K562 (cell line): ENCODE measurements at regions not wholly inside any gene's neighbourhood (a gene's known extent, or its start where the extent isn't known, plus 50 kb on each side); places are given as distances from the start of the nearest gene placed in this dataset.

Experiments
- ARHGAP35 ChIP-seq: fragments of 450-650 bp; IDR thresholded peaks from 2 replicates; pipeline ENCODE4 v1.6.1; 2018; ENCODE audit not compliant: partially characterized antibody
- ATF7 ChIP-seq: fragments of 450-650 bp; IDR thresholded peaks from 2 replicates; pipeline ENCODE4 v1.7.1; 2014; ENCODE audit warnings: mild to moderate bottlenecking, moderate library complexity
- FIP1L1 ChIP-seq: fragments of 200-400 bp; formaldehyde crosslinking; IDR thresholded peaks from 2 replicates; pipeline ENCODE4 v1.6.1; 2018; ENCODE audit warnings: mild to moderate bottlenecking, low read depth, low read length; ENCODE audit not compliant: poor library complexity, severe bottlenecking
- FOXA3 ChIP-seq, 2 experiments: fragments of 450-650 bp in 1 of 2; sonication (generic) in 1 of 2; formaldehyde crosslinking; IDR thresholded peaks in 1 of 2; conservative IDR thresholded peaks in 1 of 2; 2 replicates each; pipeline versions ENCODE4 v1.4.0 to v1.8.0; 2020 to 2022; ENCODE audit warnings: mild to moderate bottlenecking in 2 of 2, missing genetic modification reagents in 1 of 2
- HMBOX1 ChIP-seq: sonication (generic); IDR thresholded peaks from 2 replicates; pipeline ENCODE4 v1.6.1; 2016
- MAFK ChIP-seq: IDR thresholded peaks from 2 replicates; pipeline ENCODE4 v1.6.1; 2011; ENCODE audit warnings: low read length, improper control_type of control experiment
- OTX1 ChIP-seq: fragments of 450-650 bp; formaldehyde crosslinking; IDR thresholded peaks from 2 replicates; pipeline ENCODE4 v1.4.0; 2022; ENCODE audit warnings: mild to moderate bottlenecking
- PTTG1 ChIP-seq: fragments of 450-650 bp; IDR thresholded peaks from 2 replicates; pipeline ENCODE4 v1.6.1; 2016; ENCODE audit warnings: low read depth, mild to moderate bottlenecking, missing genetic modification characterization, missing compliant biosample characterization
- SRSF9 ChIP-seq: fragments of 200-400 bp; formaldehyde crosslinking; IDR thresholded peaks from 2 replicates; pipeline ENCODE4 v1.6.1; 2017; ENCODE audit warnings: low read depth, low read length, borderline replicate concordance
- STAT5B ChIP-seq: fragments of 250-450 bp; sonication (Bioruptor Pico); IDR thresholded peaks from 2 replicates; pipeline ENCODE4 v1.8.0; 2021; ENCODE audit warnings: mild to moderate bottlenecking, inconsistent platforms
- ZNF354B ChIP-seq: fragments of 250-450 bp; sonication (Bioruptor Pico); IDR thresholded peaks from 2 replicates; pipeline ENCODE4 v1.4.0; 2020
- ZNF699 ChIP-seq: fragments of 250-450 bp; sonication (Bioruptor Pico); IDR thresholded peaks from 2 replicates; pipeline ENCODE4 v1.8.0; 2021; ENCODE audit warnings: mild to moderate bottlenecking, moderate library complexity; ENCODE audit not compliant: insufficient replicate concordance
- ZNF830 ChIP-seq: fragments of 250-450 bp; sonication (Bioruptor Pico); IDR thresholded peaks from 2 replicates; pipeline ENCODE4 v1.5.0; 2021; ENCODE audit warnings: mild to moderate bottlenecking
- TF ChIP-seq, protein P1 (sequence below): fragments of 450-650 bp; IDR thresholded peaks from 2 replicates; pipeline ENCODE4 v1.6.1; 2016; ENCODE audit warnings: antibody characterized with exemption
- TF ChIP-seq, protein P2 (sequence below): sonication (generic); formaldehyde crosslinking; IDR thresholded peaks from 2 replicates; pipeline ENCODE4 v1.5.0; 2020; ENCODE audit warnings: missing genetic modification reagents

GRCh38 chr12:89943463-89943862 lies 234.8 kb upstream of the ATP2B1 start (continued):
- no peak for TF ChIP-seq SRSF9
- TF ChIP-seq HMBOX1 = no peak
- TF ChIP-seq, protein P1, sequence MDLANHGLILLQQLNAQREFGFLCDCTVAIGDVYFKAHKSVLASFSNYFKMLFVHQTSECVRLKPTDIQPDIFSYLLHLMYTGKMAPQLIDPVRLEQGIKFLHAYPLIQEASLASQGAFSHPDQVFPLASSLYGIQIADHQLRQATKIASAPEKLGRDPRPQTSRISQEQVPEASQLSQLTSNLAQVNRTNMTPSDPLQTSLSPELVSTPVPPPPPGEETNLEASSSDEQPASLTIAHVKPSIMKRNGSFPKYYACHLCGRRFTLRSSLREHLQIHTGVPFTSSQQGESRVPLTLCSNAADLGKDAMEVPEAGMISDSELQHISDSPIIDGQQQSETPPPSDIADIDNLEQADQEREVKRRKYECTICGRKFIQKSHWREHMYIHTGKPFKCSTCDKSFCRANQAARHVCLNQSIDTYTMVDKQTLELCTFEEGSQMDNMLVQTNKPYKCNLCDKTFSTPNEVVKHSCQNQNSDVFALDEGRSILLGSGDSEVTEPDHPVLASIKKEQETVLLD = no peak
- TF ChIP-seq ZNF699 = no peak
- TF ChIP-seq ZNF830 = no peak
- no peak for TF ChIP-seq PTTG1 (tag)
- TF ChIP-seq STAT5B (CRISPR knock-in tag) = no peak
- TF ChIP-seq OTX1 (CRISPR knock-in tag) = no peak
- TF ChIP-seq ZNF354B = no peak
- TF ChIP-seq FOXA3 (CRISPR knock-in tag; conservative IDR thresholded peaks at IDR 0.05 in 1 of 2, IDR thresholded peaks at IDR 0.05 in 1 of 2) = no peak
- no peak for TF ChIP-seq ATF7
- no peak for TF ChIP-seq ARHGAP35
- no peak for TF ChIP-seq FIP1L1
- TF ChIP-seq MAFK = no peak
- TF ChIP-seq, protein P2, sequence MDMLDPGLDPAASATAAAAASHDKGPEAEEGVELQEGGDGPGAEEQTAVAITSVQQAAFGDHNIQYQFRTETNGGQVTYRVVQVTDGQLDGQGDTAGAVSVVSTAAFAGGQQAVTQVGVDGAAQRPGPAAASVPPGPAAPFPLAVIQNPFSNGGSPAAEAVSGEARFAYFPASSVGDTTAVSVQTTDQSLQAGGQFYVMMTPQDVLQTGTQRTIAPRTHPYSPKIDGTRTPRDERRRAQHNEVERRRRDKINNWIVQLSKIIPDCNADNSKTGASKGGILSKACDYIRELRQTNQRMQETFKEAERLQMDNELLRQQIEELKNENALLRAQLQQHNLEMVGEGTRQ (CRISPR knock-in tag) = no peak
- TF ChIP-seq, all 486 proteins: peak for 0
